Neural progenitor cell (in vitro differentiated cells): ENCODE measurements at regions not wholly inside any gene's neighbourhood (a gene's known extent, or its start where the extent isn't known, plus 50 kb on each side); places are given as distances from the start of the nearest gene placed in this dataset.
"Not testable (repeated sequence)": the region's sequence is repeated elsewhere in the genome, so short reads cannot be mapped to it uniquely, and the experiment has no call there.

Experiments
- DNase-seq: peaks from one replicate; pipeline ENCODE4 v3.0.0-alpha.2; 2016; ENCODE audit warnings: low spot score
- H2AFZ ChIP-seq: fragments of 200-600 bp; sonication (generic); replicated peaks from 2 replicates; pipeline ENCODE4 v1.6.1; 2016; ENCODE audit warnings: antibody characterized with exemption
- H3F3A ChIP-seq: fragments of 200-600 bp; sonication (generic); 2 replicates; pipeline ENCODE4 v1.6.1; 2016; ENCODE audit warnings: antibody characterized with exemption, low read depth
- H3K27ac ChIP-seq: fragments of 200-600 bp; sonication (generic); 2 replicates; pipeline ENCODE4 v1.5.1; 2016; ENCODE audit warnings: mild to moderate bottlenecking
- H3K27me3 ChIP-seq: fragments of 200-600 bp; sonication (generic); 2 replicates; pipeline ENCODE4 v1.6.1; 2016; ENCODE audit warnings: mild to moderate bottlenecking, moderate library complexity
- H3K36me3 ChIP-seq: fragments of 200-600 bp; sonication (generic); 2 replicates; pipeline ENCODE4 v1.5.1; 2016
- H3K4me1 ChIP-seq: fragments of 200-600 bp; sonication (generic); 2 replicates; pipeline ENCODE4 v1.6.1; 2016; ENCODE audit warnings: mixed run types
- H3K4me2 ChIP-seq: fragments of 200-600 bp; sonication (generic); 2 replicates; pipeline ENCODE4 v1.6.1; 2016
- H3K4me3 ChIP-seq: fragments of 200-600 bp; sonication (generic); 2 replicates; pipeline ENCODE4 v1.5.1; 2016
- H3K79me2 ChIP-seq: fragments of 200-600 bp; sonication (generic); 2 replicates; pipeline ENCODE4 v1.6.1; 2016; ENCODE audit warnings: low read depth
- H3K9ac ChIP-seq: fragments of 200-600 bp; sonication (generic); 2 replicates; pipeline ENCODE4 v1.6.1; 2016
- H3K9me3 ChIP-seq: fragments of 200-600 bp; sonication (generic); 2 replicates; pipeline ENCODE4 v1.5.1; 2016; ENCODE audit warnings: low read depth
- H4K20me1 ChIP-seq: fragments of 200-600 bp; sonication (generic); 2 replicates; pipeline ENCODE4 v1.6.1; 2016; ENCODE audit warnings: low read depth
- H3K27ac Mint-ChIP-seq: 3 replicates; pipeline ENCODE4 v1.8.0; 2021; ENCODE audit warnings: mixed read lengths
- H3K27me3 Mint-ChIP-seq: 2 replicates; pipeline ENCODE4 v1.8.0; 2022; ENCODE audit warnings: low read depth, mild to moderate bottlenecking, inconsistent platforms, moderate library complexity, mixed read lengths; ENCODE audit not compliant: insufficient read depth
- H3K36me3 Mint-ChIP-seq: 3 replicates; pipeline ENCODE4 v1.8.0; 2021; ENCODE audit warnings: mixed read lengths
- H3K4me1 Mint-ChIP-seq: 3 replicates; pipeline ENCODE4 v1.8.0; 2021; ENCODE audit warnings: mixed read lengths
- H3K4me3 Mint-ChIP-seq: 3 replicates; pipeline ENCODE4 v1.8.0; 2021; ENCODE audit warnings: mild to moderate bottlenecking, moderate library complexity, mixed read lengths
- H3K9me3 Mint-ChIP-seq: 3 replicates; pipeline ENCODE4 v1.8.0; 2020; ENCODE audit warnings: mixed read lengths
- EZH2 ChIP-seq: fragments of 200-600 bp; sonication (generic); IDR thresholded peaks from 2 replicates; pipeline ENCODE4 v1.6.1; 2017; ENCODE audit warnings: antibody characterized with exemption, mild to moderate bottlenecking, moderate library complexity
- EZH2phosphoT487 ChIP-seq: fragments of 200-600 bp; sonication (generic); IDR thresholded peaks from 2 replicates; pipeline ENCODE4 v1.6.1; 2017; ENCODE audit warnings: antibody characterized with exemption
- TF ChIP-seq, protein P1 (sequence below): fragments of 200-600 bp; sonication (generic); IDR thresholded peaks from 2 replicates; pipeline ENCODE4 v1.5.1; 2017; ENCODE audit warnings: antibody characterized with exemption, mild to moderate bottlenecking

- DNase-seq: no peak
- Histone ChIP-seq H4K20me1 (no peaks in the 10 kb centered on the region), H3F3A (no peaks in the 10 kb centered on the region), H2AFZ (no peak overlapping the region), H3K9ac (no peak overlapping the region), H3K4me1 (no peaks in the 10 kb centered on the region), H3K9me3 (no peaks in the 10 kb centered on the region), H3K4me2 (no peak overlapping the region), H3K27me3 (no peaks in the 10 kb centered on the region), H3K79me2 (no peaks in the 10 kb centered on the region), H3K36me3 (no peaks in the 10 kb centered on the region), H3K27ac (no peak overlapping the region), H3K4me3 (no peak overlapping the region)
- TF ChIP-seq, protein P1, sequence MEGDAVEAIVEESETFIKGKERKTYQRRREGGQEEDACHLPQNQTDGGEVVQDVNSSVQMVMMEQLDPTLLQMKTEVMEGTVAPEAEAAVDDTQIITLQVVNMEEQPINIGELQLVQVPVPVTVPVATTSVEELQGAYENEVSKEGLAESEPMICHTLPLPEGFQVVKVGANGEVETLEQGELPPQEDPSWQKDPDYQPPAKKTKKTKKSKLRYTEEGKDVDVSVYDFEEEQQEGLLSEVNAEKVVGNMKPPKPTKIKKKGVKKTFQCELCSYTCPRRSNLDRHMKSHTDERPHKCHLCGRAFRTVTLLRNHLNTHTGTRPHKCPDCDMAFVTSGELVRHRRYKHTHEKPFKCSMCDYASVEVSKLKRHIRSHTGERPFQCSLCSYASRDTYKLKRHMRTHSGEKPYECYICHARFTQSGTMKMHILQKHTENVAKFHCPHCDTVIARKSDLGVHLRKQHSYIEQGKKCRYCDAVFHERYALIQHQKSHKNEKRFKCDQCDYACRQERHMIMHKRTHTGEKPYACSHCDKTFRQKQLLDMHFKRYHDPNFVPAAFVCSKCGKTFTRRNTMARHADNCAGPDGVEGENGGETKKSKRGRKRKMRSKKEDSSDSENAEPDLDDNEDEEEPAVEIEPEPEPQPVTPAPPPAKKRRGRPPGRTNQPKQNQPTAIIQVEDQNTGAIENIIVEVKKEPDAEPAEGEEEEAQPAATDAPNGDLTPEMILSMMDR: no peak
- TF ChIP-seq EZH2 (no peak), EZH2phosphoT487 (no peak)
- no peaks in the 10 kb centered on the region for H3K9me3 Mint-ChIP-seq
- H3K27me3 Mint-ChIP-seq: peaks cover 2% of the 10 kb centered on the region
- no peak overlapping the region for H3K27ac Mint-ChIP-seq
- no peaks in the 10 kb centered on the region for H3K4me1 Mint-ChIP-seq
- H3K4me3 Mint-ChIP-seq: no peak overlapping the region
- no peaks in the 10 kb centered on the region for H3K36me3 Mint-ChIP-seq
Measured at GRCh38 chr12:47343684-47344567, 264.2 kb upstream of the AMIGO2 start.

DNA sequence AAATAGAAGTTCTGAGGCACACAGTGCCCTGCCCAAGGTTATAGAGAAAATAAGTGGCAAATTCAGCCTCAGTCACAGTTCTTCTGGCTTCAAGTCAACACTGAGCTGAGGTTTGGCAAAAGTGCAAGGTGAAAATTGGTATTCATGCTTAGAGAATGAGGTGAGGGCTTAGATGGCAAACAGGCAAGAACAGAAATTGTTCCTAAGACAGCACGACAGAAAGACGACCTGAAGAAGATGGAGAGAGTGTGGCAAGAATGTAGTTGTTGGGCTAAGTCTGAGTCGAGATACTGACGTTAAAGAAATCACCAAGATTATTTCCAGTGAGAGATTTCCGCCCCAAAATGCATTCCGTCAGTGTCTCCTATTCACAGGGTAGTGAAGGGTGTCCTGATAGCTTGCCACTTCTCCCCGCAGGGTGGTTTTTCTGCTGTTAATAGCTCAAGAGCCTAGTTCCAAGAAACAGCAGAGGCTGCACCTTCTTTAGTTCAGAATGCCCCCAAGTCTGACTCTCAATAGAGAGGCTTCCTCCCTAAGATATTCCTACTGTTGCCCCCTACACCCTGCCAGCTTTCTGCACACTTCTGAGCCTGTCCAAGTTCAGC lies 260.8 kb upstream of the AMIGO2 start:
- H4K20me1 ChIP-seq: no peaks in the 10 kb centered on the region
- H3K9me3 ChIP-seq: no peaks in the 10 kb centered on the region
- no peaks in the 10 kb centered on the region for H3K79me2 ChIP-seq
- H3K4me1 ChIP-seq: no peaks in the 10 kb centered on the region
- TF ChIP-seq EZH2phosphoT487: no peak
- no peak for TF ChIP-seq EZH2
- TF ChIP-seq, protein P1: no peak
- H3K27me3 Mint-ChIP-seq: peaks cover 2% of the 10 kb centered on the region
- no peak overlapping the region for H3K9ac ChIP-seq
- no peak overlapping the region for H2AFZ ChIP-seq
- H3K27ac Mint-ChIP-seq: no peak overlapping the region
- no peak overlapping the region for H3K4me3 ChIP-seq
- no peak overlapping the region for H3K27ac ChIP-seq
- H3K36me3 Mint-ChIP-seq: no peaks in the 10 kb centered on the region
- H3K4me3 Mint-ChIP-seq: no peak overlapping the region
- no peaks in the 10 kb centered on the region for H3K27me3 ChIP-seq
- no peak for DNase-seq
- H3K36me3 ChIP-seq: no peaks in the 10 kb centered on the region
- H3K9me3 Mint-ChIP-seq: peaks cover 3% of the 10 kb centered on the region
- H3F3A ChIP-seq: no peaks in the 10 kb centered on the region
- no peak overlapping the region for H3K4me2 ChIP-seq
- H3K4me1 Mint-ChIP-seq: no peaks in the 10 kb centered on the region

GRCh38 chr12:47337581-47337980 lies 257.8 kb upstream of the AMIGO2 start:
- no peaks in the 10 kb centered on the region for H3K36me3 ChIP-seq
- no peak for DNase-seq
- no peak overlapping the region for H2AFZ ChIP-seq
- Mint-ChIP-seq H3K4me3 (no peak overlapping the region), H3K27ac (no peak overlapping the region), H3K4me1 (no peaks in the 10 kb centered on the region), H3K36me3 (no peaks in the 10 kb centered on the region), H3K9me3 (peaks cover 10% of the 10 kb centered on the region), H3K27me3 (peaks cover 2% of the 10 kb centered on the region)
- no peak overlapping the region for H3K9ac ChIP-seq
- no peaks in the 10 kb centered on the region for H3K4me1 ChIP-seq
- no peaks in the 10 kb centered on the region for H3F3A ChIP-seq
- no peaks in the 10 kb centered on the region for H3K27me3 ChIP-seq
- H3K4me2 ChIP-seq: no peak overlapping the region
- no peaks in the 10 kb centered on the region for H3K9me3 ChIP-seq
- no peak overlapping the region for H3K4me3 ChIP-seq
- H3K79me2 ChIP-seq: no peaks in the 10 kb centered on the region
- no peak overlapping the region for H3K27ac ChIP-seq
- H4K20me1 ChIP-seq: no peaks in the 10 kb centered on the region
- TF ChIP-seq EZH2phosphoT487 (no peak), EZH2 (no peak)
- TF ChIP-seq, protein P1: no peak

GRCh38 chr12:47333271-47333858 lies 253.6 kb upstream of the AMIGO2 start:
- not testable (repeated sequence) for H3K4me1 Mint-ChIP-seq, H3K4me3 Mint-ChIP-seq, H3K4me1 ChIP-seq, H3F3A ChIP-seq, H3K9ac ChIP-seq, H3K27ac ChIP-seq, H3K9me3 Mint-ChIP-seq, H3K27me3 Mint-ChIP-seq, H4K20me1 ChIP-seq, H3K27me3 ChIP-seq, DNase-seq, H3K9me3 ChIP-seq, H3K27ac Mint-ChIP-seq, H3K79me2 ChIP-seq, H2AFZ ChIP-seq, H3K4me3 ChIP-seq, H3K4me2 ChIP-seq, H3K36me3 Mint-ChIP-seq, H3K36me3 ChIP-seq
